GM12892 (cell line): ENCODE measurements at regions not wholly inside any gene's neighbourhood (a gene's known extent, or its start where the extent isn't known, plus 50 kb on each side); places are given as distances from the start of the nearest gene placed in this dataset.

Experiments used
- POLR2AphosphoS5 ChIP-seq: IDR thresholded peaks from 2 replicates; pipeline ENCODE4 v1.6.1; 2011; ENCODE audit warnings: low read depth, low read length, control low read depth
- TAF1 ChIP-seq: IDR thresholded peaks from 2 replicates; pipeline ENCODE4 v1.6.1; 2011; ENCODE audit warnings: low read depth, mild to moderate bottlenecking, control low read depth, low read length, borderline replicate concordance

DNA sequence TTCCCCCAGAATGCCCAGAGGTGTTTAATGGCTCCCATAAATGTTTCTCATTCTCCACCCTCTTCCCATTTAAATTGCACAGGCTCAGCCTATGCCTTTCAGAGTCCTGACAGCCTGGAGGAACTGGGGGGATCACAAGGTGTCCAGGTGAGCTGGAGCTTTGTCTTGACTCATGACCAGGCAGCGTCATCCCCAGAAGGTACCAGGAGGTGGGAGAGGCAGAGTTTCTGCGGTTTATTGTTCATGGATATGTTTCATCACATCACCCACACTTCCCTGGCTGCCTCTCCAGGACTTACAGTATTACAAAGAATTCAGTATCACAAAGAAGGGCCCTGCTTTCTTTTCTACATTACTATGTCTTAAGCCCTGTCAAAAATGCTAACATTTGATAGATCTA is 103.2 kb upstream of the GALNT18 start:
- TF ChIP-seq POLR2AphosphoS5 (no peak), TAF1 (no peak)
